ENCODE measurements at regions not wholly inside any gene's neighbourhood (a gene's known extent, or its start where the extent isn't known, plus 50 kb on each side); places are given as distances from the start of the nearest gene placed in this dataset.
A peak's percentile ranks its signal among the peaks of the same experiment; 100 is the strongest.

- DNase-seq (ENCODE audit: low read depth in 2 of 2): no peak
- no peak overlapping the region for H3K4me3 ChIP-seq (replicated peaks in 1 of 2; ENCODE audit: low read depth in 2 of 2, low read length in 2 of 2)
- TF ChIP-seq, protein P1, sequence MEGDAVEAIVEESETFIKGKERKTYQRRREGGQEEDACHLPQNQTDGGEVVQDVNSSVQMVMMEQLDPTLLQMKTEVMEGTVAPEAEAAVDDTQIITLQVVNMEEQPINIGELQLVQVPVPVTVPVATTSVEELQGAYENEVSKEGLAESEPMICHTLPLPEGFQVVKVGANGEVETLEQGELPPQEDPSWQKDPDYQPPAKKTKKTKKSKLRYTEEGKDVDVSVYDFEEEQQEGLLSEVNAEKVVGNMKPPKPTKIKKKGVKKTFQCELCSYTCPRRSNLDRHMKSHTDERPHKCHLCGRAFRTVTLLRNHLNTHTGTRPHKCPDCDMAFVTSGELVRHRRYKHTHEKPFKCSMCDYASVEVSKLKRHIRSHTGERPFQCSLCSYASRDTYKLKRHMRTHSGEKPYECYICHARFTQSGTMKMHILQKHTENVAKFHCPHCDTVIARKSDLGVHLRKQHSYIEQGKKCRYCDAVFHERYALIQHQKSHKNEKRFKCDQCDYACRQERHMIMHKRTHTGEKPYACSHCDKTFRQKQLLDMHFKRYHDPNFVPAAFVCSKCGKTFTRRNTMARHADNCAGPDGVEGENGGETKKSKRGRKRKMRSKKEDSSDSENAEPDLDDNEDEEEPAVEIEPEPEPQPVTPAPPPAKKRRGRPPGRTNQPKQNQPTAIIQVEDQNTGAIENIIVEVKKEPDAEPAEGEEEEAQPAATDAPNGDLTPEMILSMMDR (IDR thresholded peaks at IDR 0.05; ENCODE audit: low read depth, low read length): no peak
Observed at GRCh38 chr11:91795139-91795887, 429.3 kb upstream of the FAT3 start.

DNA sequence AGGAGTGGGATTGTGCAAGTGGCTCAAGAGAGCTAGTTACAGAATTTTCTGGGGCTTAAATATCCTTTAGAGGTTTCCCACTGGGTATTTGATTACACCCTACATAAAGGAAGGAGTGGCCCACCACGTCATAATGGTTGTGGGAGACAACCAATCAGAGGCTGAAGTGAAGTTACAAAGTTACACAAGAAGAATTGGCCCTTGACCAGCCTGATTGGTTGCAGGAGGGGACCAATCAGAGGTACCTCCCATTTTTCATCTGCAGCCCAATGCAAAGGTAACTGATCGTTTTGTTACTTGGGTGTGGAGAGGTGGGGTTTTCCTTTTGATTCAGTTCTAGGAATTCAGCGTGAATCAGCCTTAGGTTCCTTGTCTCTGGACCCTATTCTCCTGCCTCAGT lies 430.5 kb upstream of the FAT3 start:
- TF ChIP-seq, protein P1 (IDR thresholded peaks at IDR 0.05; ENCODE audit: low read depth, low read length): no peak
- DNase-seq (ENCODE audit: low read depth in 2 of 2): no peak
- no peak overlapping the region for H3K4me3 ChIP-seq (replicated peaks in 1 of 2; ENCODE audit: low read depth in 2 of 2, low read length in 2 of 2)

DNA sequence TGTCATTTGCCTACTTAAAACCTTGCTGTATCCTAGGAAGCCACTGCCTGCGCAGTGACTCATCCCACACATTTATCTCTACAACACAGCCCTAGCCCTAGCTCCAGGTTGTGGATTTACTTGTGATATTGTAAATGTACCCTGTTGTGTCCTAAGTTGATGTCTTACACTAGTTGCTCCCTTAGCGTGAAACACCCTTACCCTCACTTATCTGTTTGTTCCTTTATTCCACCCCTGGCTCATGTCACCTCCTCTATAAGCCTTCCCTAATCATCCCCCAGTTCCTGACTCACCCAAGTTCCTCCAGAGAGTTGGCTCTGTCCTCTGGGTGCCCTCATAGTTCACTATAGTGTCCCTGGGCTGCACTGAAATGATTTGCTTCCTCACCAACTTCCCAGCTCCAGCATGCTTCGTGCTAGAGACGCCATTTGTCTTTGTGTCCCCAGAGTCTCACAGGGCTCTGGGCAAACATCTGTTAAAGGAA lies 431.8 kb upstream of the FAT3 start:
- DNase-seq (ENCODE audit: low read depth in 2 of 2): no peak
- H3K4me3 ChIP-seq (replicated peaks in 1 of 2; ENCODE audit: low read depth in 2 of 2, low read length in 2 of 2): no peak overlapping the region
- TF ChIP-seq, protein P1 (IDR thresholded peaks at IDR 0.05; ENCODE audit: low read depth, low read length): no peak

DNA sequence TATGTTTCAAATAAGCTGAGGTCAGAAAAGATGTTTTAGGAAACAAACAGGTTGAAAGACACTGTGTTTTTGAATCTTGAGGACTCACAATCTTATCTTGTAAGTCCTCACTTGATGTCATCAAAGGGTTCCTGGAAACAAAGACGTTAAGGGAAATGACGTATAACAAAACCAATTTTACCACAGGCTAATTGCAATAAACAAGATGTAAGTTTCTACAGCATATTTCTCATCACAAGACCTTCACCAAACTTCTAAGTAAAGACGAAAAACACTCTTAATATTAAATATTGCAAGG lies 433.5 kb upstream of the FAT3 start:
- TF ChIP-seq, protein P1 (IDR thresholded peaks at IDR 0.05; ENCODE audit: low read depth, low read length): no peak
- peak in 1 of 2 donors; percentile 2 for DNase-seq (ENCODE audit: low read depth in 2 of 2)
- no peak overlapping the region for H3K4me3 ChIP-seq (replicated peaks in 1 of 2; ENCODE audit: low read depth in 2 of 2, low read length in 2 of 2)

- H3K4me3 ChIP-seq (replicated peaks in 1 of 2; ENCODE audit: low read depth in 2 of 2, low read length in 2 of 2): no peak overlapping the region
- TF ChIP-seq, protein P1 (IDR thresholded peaks at IDR 0.05; ENCODE audit: low read depth, low read length): no peak
- no peak for DNase-seq (ENCODE audit: low read depth in 2 of 2)
Observed at GRCh38 chr11:91790346-91791170, 434.1 kb upstream of the FAT3 start.

DNA sequence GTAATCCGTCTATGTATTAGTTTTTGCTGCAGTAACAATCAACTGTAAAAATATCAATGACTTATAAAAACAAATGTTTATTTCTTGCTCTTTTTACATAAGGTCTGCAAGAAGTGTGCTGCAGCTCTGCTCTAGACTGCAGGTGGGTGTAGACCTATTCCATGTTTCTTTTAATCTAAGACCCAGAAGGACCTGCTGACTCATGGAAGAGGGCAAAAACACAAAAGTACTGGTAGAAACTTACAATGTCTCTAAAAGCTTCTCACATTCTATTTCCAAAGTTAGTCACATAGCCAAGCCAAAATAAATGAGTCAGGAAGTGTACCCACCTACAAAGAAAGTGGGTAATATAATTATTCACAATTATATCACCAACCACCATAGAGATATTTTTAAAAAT lies 435.9 kb upstream of the FAT3 start:
- H3K4me3 ChIP-seq (replicated peaks in 1 of 2; ENCODE audit: low read depth in 2 of 2, low read length in 2 of 2): no peak overlapping the region
- DNase-seq (ENCODE audit: low read depth in 2 of 2): no peak
- TF ChIP-seq, protein P1 (IDR thresholded peaks at IDR 0.05; ENCODE audit: low read depth, low read length): no peak

Data from cardiac fibroblast (primary cell).